ENCODE measurements at regions not wholly inside any gene's neighbourhood (a gene's known extent, or its start where the extent isn't known, plus 50 kb on each side); places are given as distances from the start of the nearest gene placed in this dataset.

DNA sequence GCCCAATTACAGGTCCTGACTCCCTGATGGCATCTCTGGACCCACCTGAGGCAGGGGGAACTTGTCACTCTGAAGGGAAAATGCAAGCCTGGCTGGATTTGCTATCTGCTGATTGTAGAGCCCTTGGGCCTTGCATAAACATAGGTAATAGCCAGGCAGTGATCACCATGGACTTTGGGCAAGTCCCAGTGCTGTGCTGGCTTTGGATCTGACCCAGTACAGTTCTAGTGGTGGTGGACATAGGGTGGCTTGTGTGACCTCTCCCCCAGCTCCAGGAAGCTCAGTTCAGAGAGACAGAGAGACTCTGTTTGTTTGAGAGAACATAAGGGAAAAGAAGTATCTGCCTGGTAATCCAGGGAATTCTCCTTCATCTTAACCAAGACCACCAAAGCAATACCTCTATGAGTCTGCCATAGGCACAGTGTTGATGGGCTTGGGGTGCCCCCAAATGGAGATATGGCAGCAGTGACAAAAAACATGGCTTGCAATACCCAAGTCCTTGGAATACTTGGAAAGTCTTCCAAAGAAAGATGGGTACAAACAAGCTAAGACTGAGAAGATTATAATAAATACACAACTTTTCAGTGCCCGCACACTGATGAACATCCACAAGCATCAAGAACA is 348.5 kb downstream of the PYDC2 start:
- TF ChIP-seq, protein P1, sequence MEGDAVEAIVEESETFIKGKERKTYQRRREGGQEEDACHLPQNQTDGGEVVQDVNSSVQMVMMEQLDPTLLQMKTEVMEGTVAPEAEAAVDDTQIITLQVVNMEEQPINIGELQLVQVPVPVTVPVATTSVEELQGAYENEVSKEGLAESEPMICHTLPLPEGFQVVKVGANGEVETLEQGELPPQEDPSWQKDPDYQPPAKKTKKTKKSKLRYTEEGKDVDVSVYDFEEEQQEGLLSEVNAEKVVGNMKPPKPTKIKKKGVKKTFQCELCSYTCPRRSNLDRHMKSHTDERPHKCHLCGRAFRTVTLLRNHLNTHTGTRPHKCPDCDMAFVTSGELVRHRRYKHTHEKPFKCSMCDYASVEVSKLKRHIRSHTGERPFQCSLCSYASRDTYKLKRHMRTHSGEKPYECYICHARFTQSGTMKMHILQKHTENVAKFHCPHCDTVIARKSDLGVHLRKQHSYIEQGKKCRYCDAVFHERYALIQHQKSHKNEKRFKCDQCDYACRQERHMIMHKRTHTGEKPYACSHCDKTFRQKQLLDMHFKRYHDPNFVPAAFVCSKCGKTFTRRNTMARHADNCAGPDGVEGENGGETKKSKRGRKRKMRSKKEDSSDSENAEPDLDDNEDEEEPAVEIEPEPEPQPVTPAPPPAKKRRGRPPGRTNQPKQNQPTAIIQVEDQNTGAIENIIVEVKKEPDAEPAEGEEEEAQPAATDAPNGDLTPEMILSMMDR (IDR thresholded peaks at IDR 0.05; ENCODE audit: low read depth, low read length): no peak
- Histone ChIP-seq H3K9me3 (ENCODE audit: severe bottlenecking) (no peaks in the 10 kb centered on the region), H3K27me3 (ENCODE audit: insufficient read depth, low read depth, severe bottlenecking) (no peaks in the 10 kb centered on the region), H3K27ac (no peak overlapping the region), H3K4me3 (ENCODE audit: low read depth, low read length) (no peak overlapping the region), H3K36me3 (no peaks in the 10 kb centered on the region)
- DNase-seq: peak; percentile 6

DNA sequence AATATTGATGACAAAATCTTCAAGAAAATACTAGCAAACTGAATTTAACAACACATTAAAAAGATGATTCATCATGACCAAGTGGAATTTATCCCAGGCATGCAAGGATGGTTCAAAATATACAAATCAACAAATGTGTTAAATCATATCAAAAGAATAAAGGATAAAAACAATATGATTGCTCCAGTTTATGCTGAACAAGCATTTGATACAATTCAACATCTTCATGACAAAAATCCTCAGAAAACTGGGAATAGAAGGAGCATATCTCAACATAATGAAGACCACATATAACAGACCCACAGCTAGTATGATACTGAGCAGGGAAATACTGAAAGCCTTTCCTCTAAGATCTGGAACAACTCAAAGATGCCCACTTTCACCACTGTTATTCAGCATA is 352.3 kb downstream of the PYDC2 start:
- Histone ChIP-seq H3K9me3 (ENCODE audit: severe bottlenecking) (no peaks in the 10 kb centered on the region), H3K27me3 (ENCODE audit: insufficient read depth, low read depth, severe bottlenecking) (no peaks in the 10 kb centered on the region), H3K36me3 (no peaks in the 10 kb centered on the region), H3K27ac (no peak overlapping the region), H3K4me3 (ENCODE audit: low read depth, low read length) (no peak overlapping the region)
- TF ChIP-seq, protein P1 (IDR thresholded peaks at IDR 0.05; ENCODE audit: low read depth, low read length): no peak
- no peak for DNase-seq

DNA sequence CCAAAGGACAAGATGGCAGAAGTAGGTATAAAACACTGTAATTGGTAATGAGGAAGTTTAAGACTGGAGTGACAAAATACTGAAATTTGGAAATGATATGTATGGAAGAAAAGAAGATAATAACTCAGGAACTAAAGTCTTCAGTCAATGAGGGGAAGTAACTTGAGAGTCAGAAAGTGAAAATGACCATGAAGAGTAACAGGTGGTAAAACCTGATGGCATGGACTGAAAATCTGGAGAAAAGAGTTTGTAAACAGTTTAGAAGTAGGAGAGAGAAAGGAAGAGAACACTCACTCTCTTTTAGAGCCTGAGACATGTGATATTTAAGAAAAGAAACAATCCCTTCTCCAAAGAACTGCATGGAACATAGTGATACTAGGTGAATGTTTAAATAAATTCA is 387.9 kb downstream of the PYDC2 start:
- no peak overlapping the region for H3K4me3 ChIP-seq (ENCODE audit: low read depth, low read length)
- TF ChIP-seq, protein P1 (IDR thresholded peaks at IDR 0.05; ENCODE audit: low read depth, low read length): no peak
- no peaks in the 10 kb centered on the region for H3K9me3 ChIP-seq (ENCODE audit: severe bottlenecking)
- H3K27ac ChIP-seq: no peak overlapping the region
- DNase-seq: no peak
- H3K27me3 ChIP-seq (ENCODE audit: insufficient read depth, low read depth, severe bottlenecking): no peaks in the 10 kb centered on the region
- no peaks in the 10 kb centered on the region for H3K36me3 ChIP-seq

DNA sequence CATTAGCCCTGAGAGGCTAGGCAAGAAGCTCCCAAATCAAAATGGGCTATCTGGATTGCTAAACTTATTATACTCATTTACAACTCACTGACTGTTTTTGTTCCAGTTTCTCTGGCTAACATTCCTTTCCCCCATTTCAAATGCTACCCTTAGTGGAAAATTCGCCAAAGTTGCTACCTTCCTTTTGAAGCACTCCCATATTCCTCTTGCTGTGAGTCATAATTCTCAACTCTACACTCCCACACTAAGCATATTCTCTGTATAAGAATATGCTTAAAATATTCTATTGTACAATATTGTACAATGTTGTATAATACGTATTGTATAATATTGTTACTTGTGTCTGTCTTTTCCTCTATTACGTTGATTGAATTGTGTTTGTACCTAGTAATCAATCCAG is 398.6 kb downstream of the PYDC2 start:
- Histone ChIP-seq H3K4me3 (ENCODE audit: low read depth, low read length) (no peak overlapping the region), H3K36me3 (no peaks in the 10 kb centered on the region), H3K27ac (no peak overlapping the region), H3K27me3 (ENCODE audit: insufficient read depth, low read depth, severe bottlenecking) (no peaks in the 10 kb centered on the region), H3K9me3 (ENCODE audit: severe bottlenecking) (no peaks in the 10 kb centered on the region)
- TF ChIP-seq, protein P1 (IDR thresholded peaks at IDR 0.05; ENCODE audit: low read depth, low read length): no peak
- no peak for DNase-seq

DNA sequence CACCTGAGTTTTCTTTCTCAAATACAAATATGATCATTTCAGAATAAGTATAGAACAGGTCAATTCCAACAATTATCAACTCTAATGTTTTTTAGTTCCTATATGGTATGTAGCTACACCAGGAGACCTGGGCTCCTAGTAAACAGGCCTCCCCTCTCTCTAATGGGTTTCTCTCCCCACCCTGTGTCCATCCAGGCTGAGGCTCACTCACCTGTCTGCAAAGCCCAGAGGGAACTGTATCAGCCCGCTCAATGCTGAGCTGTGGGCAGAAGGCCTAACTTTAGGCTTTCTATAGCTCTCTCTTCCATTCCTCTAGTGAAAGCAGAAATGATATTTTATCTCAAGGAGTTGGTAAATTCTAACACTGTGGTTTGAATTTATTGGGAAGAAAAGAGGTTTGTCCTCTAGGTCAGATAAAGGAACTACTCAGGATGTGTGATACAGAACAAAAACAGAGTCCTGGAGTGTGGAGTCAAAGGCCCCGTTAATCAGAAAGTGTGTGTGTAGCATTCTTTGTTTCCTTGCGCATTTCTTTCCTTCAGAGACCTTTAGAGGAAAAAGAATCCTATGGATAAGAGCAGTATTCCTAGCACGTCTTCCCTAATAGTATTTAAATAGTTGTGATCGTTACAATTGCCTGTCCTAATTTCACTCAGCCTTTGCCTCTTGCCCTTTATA is 408.9 kb downstream of the PYDC2 start:
- H3K27ac ChIP-seq: no peak overlapping the region
- H3K27me3 ChIP-seq (ENCODE audit: insufficient read depth, low read depth, severe bottlenecking): no peaks in the 10 kb centered on the region
- no peak for DNase-seq

More for the DNA sequence above, 408.9 kb downstream of the PYDC2 start:
- Histone ChIP-seq H3K4me3 (ENCODE audit: low read depth, low read length) (no peak overlapping the region), H3K36me3 (no peaks in the 10 kb centered on the region), H3K9me3 (ENCODE audit: severe bottlenecking) (no peaks in the 10 kb centered on the region)
- TF ChIP-seq, protein P1 (IDR thresholded peaks at IDR 0.05; ENCODE audit: low read depth, low read length): no peak
